HUES6 (cell line): ENCODE measurements at regions not wholly inside any gene's neighbourhood (a gene's known extent, or its start where the extent isn't known, plus 50 kb on each side); places are given as distances from the start of the nearest gene placed in this dataset.
"Not testable (repeated sequence)": the region's sequence is repeated elsewhere in the genome, so short reads cannot be mapped to it uniquely, and the experiment has no call there.

Experiments used
- H3K27ac ChIP-seq: 2 replicates; pipeline ENCODE4 v1.7.0; 2013; ENCODE audit warnings: low read depth, mild to moderate bottlenecking, low read length, inconsistent platforms
- H3K27me3 ChIP-seq: 2 replicates; pipeline ENCODE4 v1.6.1; 2013; ENCODE audit warnings: low read length; ENCODE audit not compliant: control insufficient read depth, insufficient read depth
- H3K36me3 ChIP-seq: 2 replicates; pipeline ENCODE4 v1.6.1; 2013; ENCODE audit warnings: low read length; ENCODE audit not compliant: control insufficient read depth, insufficient read depth
- H3K4me1 ChIP-seq: 2 replicates; pipeline ENCODE4 v1.6.1; 2013; ENCODE audit warnings: low read length; ENCODE audit not compliant: control insufficient read depth, insufficient read depth
- H3K4me3 ChIP-seq: 2 replicates; pipeline ENCODE4 v1.5.1; 2013; ENCODE audit warnings: low read depth, low read length
- H3K9ac ChIP-seq: one replicate; pipeline ENCODE4 v1.6.1; 2013; ENCODE audit warnings: mild to moderate bottlenecking, low read length
- H3K9me3 ChIP-seq: 2 replicates; pipeline ENCODE4 v1.6.1; 2013; ENCODE audit warnings: low read depth, low read length; ENCODE audit not compliant: control insufficient read depth, insufficient read depth

- H3K9ac ChIP-seq, H3K36me3 ChIP-seq, H3K4me1 ChIP-seq, H3K27ac ChIP-seq, H3K27me3 ChIP-seq, H3K4me3 ChIP-seq: not testable (repeated sequence)
- H3K9me3 ChIP-seq: peaks cover 16% of the 10 kb centered on the region; the same call in 1 of the 2 replicates
Measured at GRCh38 chr7:159335181-159335926, 190.7 kb upstream of the VIPR2 start.

- H3K4me1 ChIP-seq, H3K27me3 ChIP-seq: not testable (repeated sequence)
- H3K9me3 ChIP-seq: peaks cover 29% of the 10 kb centered on the region; the same call in 1 of the 2 replicates
Measured at GRCh38 chr7:159332854-159333479, 188.3 kb upstream of the VIPR2 start.

DNA sequence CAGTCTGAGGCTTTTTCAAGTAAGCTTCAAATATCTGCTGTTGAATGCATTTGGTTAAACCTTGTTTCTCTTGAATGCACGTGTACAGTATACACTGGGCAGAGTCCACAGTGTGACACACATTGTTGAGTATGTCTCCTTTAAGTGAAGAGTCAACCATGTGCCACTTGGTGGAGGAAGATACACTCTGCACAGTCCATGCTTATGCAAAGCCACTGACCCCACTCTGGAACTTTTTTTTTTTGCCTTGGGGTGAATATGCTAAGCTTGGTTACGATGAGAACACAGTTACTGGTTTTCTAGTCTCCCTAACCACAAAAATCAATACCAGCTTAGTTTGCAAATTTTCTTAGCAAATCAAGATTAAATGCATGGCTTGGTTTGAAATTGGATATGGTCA lies 186.8 kb upstream of the VIPR2 start:
- no peak overlapping the region for H3K9ac ChIP-seq
- no peaks in the 10 kb centered on the region for H3K4me1 ChIP-seq
- peaks cover 43% of the 10 kb centered on the region for H3K9me3 ChIP-seq
- no peak overlapping the region for H3K27ac ChIP-seq
- H3K4me3 ChIP-seq: no peak overlapping the region
- H3K27me3 ChIP-seq: no peaks in the 10 kb centered on the region
- no peaks in the 10 kb centered on the region for H3K36me3 ChIP-seq

More at GRCh38 chr7:159332854-159333479, 188.3 kb upstream of the VIPR2 start:
- not testable (repeated sequence) for H3K9ac ChIP-seq, H3K4me3 ChIP-seq, H3K36me3 ChIP-seq, H3K27ac ChIP-seq

- Histone ChIP-seq H3K27ac (no peak overlapping the region), H3K9ac (no peak overlapping the region), H3K4me1 (no peaks in the 10 kb centered on the region), H3K36me3 (no peaks in the 10 kb centered on the region), H3K27me3 (no peaks in the 10 kb centered on the region), H3K9me3 (peaks cover 53% of the 10 kb centered on the region), H3K4me3 (no peak overlapping the region)
Measured at GRCh38 chr7:159329818-159330378, 185.2 kb upstream of the VIPR2 start.

DNA sequence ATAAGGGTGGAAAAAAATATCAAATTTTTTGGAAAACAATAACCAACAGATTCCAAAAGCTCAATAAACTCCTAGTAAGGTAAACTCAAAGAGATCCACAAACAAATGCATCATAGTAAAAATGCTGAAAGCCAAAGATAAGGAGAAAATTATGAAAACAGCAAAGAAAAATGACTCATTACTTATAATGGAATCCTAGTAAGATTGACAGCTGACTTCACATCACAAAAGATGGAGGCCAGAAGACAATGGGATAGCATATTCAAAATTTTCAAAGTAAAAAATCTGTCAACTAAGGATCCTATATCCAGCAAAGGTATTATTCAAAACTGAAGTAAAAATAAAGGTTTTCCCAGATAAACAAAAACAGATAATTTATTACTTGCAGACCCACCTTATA lies 183.4 kb upstream of the VIPR2 start:
- Histone ChIP-seq H3K27ac (no peak overlapping the region), H3K9me3 (peaks cover 63% of the 10 kb centered on the region), H3K36me3 (no peaks in the 10 kb centered on the region), H3K4me1 (no peaks in the 10 kb centered on the region), H3K27me3 (no peaks in the 10 kb centered on the region), H3K4me3 (no peak overlapping the region), H3K9ac (no peak overlapping the region)

DNA sequence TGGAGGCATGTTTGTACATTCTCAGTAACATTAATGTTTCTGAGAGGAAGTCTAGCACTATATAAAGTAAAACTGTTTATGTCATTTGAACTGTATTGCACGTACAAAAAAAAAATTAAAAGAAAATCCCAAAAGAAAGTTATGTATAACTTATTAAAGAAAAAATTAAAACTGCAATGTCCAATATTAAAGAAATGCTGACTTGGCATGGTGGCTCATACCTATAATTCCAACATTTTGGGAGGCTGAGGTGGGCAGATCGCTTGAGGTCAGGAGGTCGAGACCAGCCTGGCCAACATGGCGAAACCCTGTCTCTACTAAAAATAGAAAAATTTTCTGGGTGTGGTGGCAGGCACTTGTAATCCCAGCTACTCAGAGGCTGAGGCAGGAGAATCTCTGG lies 178.7 kb upstream of the VIPR2 start:
- Histone ChIP-seq H3K9me3 (peaks cover 70% of the 10 kb centered on the region), H3K27ac (no peak overlapping the region), H3K27me3 (no peaks in the 10 kb centered on the region), H3K36me3 (no peaks in the 10 kb centered on the region), H3K9ac (no peak overlapping the region), H3K4me1 (no peaks in the 10 kb centered on the region), H3K4me3 (no peak overlapping the region)

DNA sequence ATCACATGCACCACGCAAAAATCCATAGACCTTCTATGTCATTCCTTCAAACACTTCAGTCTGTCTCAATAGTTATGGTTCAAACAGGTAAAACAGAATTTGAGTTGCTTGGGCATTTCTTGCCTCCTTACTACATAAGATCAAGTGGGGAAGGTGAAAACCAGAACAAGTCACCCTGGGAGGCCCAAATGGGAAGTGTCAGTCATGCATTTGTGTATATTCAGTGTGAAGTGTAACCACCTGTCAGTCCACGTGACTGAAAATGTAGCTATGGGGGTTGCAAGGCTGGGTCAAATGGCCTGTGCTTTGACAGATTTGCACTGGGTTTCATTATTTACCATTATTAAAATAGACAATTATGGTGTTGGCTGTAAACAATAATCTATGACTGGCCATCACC lies 176.6 kb upstream of the VIPR2 start:
- Histone ChIP-seq H3K9ac (no peak overlapping the region), H3K4me1 (no peaks in the 10 kb centered on the region), H3K9me3 (peaks cover 59% of the 10 kb centered on the region; the same call in 1 of the 2 replicates), H3K36me3 (no peaks in the 10 kb centered on the region), H3K27ac (no peak overlapping the region), H3K27me3 (no peaks in the 10 kb centered on the region), H3K4me3 (no peak overlapping the region)

GRCh38 chr7:159318682-159319351 lies 174.2 kb upstream of the VIPR2 start:
- Histone ChIP-seq H3K36me3 (no peaks in the 10 kb centered on the region), H3K27me3 (no peaks in the 10 kb centered on the region), H3K9ac (no peak overlapping the region), H3K27ac (no peak overlapping the region), H3K4me3 (no peak overlapping the region), H3K9me3 (peaks cover 41% of the 10 kb centered on the region; the same call in 1 of the 2 replicates), H3K4me1 (no peaks in the 10 kb centered on the region)

GRCh38 chr7:159317294-159317693 lies 172.6 kb upstream of the VIPR2 start:
- H3K4me3 ChIP-seq: no peak overlapping the region
- no peaks in the 10 kb centered on the region for H3K4me1 ChIP-seq
- H3K27ac ChIP-seq: no peak overlapping the region
- no peaks in the 10 kb centered on the region for H3K27me3 ChIP-seq
- peaks cover 33% of the 10 kb centered on the region; the same call in 1 of the 2 replicates for H3K9me3 ChIP-seq
- H3K9ac ChIP-seq: no peak overlapping the region
- H3K36me3 ChIP-seq: no peaks in the 10 kb centered on the region

DNA sequence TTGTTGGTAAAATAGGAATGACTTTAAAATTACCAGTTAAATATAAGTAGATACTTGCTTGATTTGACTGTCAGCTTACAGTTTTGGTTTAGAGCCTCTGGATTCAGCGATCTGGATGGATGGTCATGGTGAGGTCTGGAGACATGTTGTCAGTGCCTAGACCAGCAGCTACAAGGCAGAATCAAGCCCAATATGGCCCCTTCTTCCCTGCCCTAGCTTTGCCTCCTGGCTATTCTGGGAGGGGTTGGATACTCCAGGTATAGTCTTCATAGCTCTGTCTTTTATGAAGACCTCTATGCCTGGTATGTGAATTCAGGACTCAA lies 166.5 kb upstream of the VIPR2 start:
- Histone ChIP-seq H3K9me3 (peaks cover 23% of the 10 kb centered on the region; the same call in 1 of the 2 replicates), H3K36me3 (no peaks in the 10 kb centered on the region), H3K4me3 (no peak overlapping the region), H3K9ac (no peak overlapping the region), H3K27ac (no peak overlapping the region), H3K4me1 (no peaks in the 10 kb centered on the region), H3K27me3 (no peaks in the 10 kb centered on the region)
